ENCODE measurements at regions not wholly inside any gene's neighbourhood (a gene's known extent, or its start where the extent isn't known, plus 50 kb on each side); places are given as distances from the start of the nearest gene placed in this dataset.

- no peaks in the 10 kb centered on the region for H3K36me3 ChIP-seq (replicated peaks in 1 of 2; ENCODE audit: control insufficient read depth in 1 of 2, insufficient read depth in 2 of 2, low read length in 1 of 2)
- no peaks in the 10 kb centered on the region for H3K79me2 ChIP-seq (ENCODE audit: insufficient read depth)
- no peaks in the 10 kb centered on the region for H3F3A ChIP-seq (replicated peaks; ENCODE audit: insufficient read depth)
- peaks cover 0 to 6% of the 10 kb centered on the region in 2 experiments; a peak in 1 of 4 replicates for H3K4me1 ChIP-seq (ENCODE audit: control insufficient read depth in 1 of 2, insufficient read depth in 2 of 2, low read depth in 1 of 2, low read length in 1 of 2)
- no peak overlapping the region for H2AFZ ChIP-seq (ENCODE audit: low read depth)
- H3K9ac ChIP-seq = no peak overlapping the region
- no peak overlapping the region for H3K27ac ChIP-seq (ENCODE audit: low read depth in 2 of 2, low read length in 1 of 2)
- H3K4me3 ChIP-seq (ENCODE audit: low read depth in 2 of 2, low read length in 1 of 2) = no peak overlapping the region
- 74% methylated on average over 4 of the region's 4 CpGs for WGBS (ENCODE audit: low lambda C conversion rate)
- no peaks in the 10 kb centered on the region for H3K9me3 ChIP-seq
- no peak overlapping the region for H3K4me2 ChIP-seq
- H4K20me1 ChIP-seq (ENCODE audit: insufficient read depth) = no peaks in the 10 kb centered on the region
- no peak for TF ChIP-seq MAX (IDR thresholded peaks at IDR 0.05; ENCODE audit: low read depth)
- TF ChIP-seq FOXM1 (IDR thresholded peaks at IDR 0.05; ENCODE audit: low read depth) = no peak
- TF ChIP-seq GABPA (IDR thresholded peaks at IDR 0.05; ENCODE audit: low read depth) = no peak
- no peak for TF ChIP-seq MEF2A (IDR thresholded peaks at IDR 0.05; ENCODE audit: borderline replicate concordance, low read depth)
- no peak for TF ChIP-seq CHD2 (IDR thresholded peaks at IDR 0.05; ENCODE audit: low read length, partially characterized antibody)
- ChIA-PET POLR2A (no interaction called here), CTCF (interaction anchor here (1.1 to 1.2 kb wide), 2 partner anchors 9 to 20 kb away, joined by 3 read pairs; no protein-coding TSS in a partner anchor)
- H3K27me3 ChIP-seq (ENCODE audit: insufficient read depth) = no peaks in the 10 kb centered on the region
- DNase-seq = no peak
- H3K9me2 ChIP-seq = no peaks in the 10 kb centered on the region
These were observed 64.5 kb upstream of the LAPTM4A start for GRCh38 chr2:20115902-20116301.

- H3K4me3 ChIP-seq (ENCODE audit: low read depth in 2 of 2, low read length in 1 of 2) = no peak overlapping the region
- H3K4me1 ChIP-seq (ENCODE audit: control insufficient read depth in 1 of 2, insufficient read depth in 2 of 2, low read depth in 1 of 2, low read length in 1 of 2) = peaks cover 0 to 6% of the 10 kb centered on the region in 2 experiments; a peak in 1 of 4 replicates
- no peaks in the 10 kb centered on the region for H3K9me2 ChIP-seq
- H3K36me3 ChIP-seq (replicated peaks in 1 of 2; ENCODE audit: control insufficient read depth in 1 of 2, insufficient read depth in 2 of 2, low read length in 1 of 2) = no peaks in the 10 kb centered on the region
- no peak overlapping the region for H3K9ac ChIP-seq
- H3K27ac ChIP-seq (ENCODE audit: low read depth in 2 of 2, low read length in 1 of 2) = no peak overlapping the region
- TF ChIP-seq YY1 (IDR thresholded peaks at IDR 0.05; ENCODE audit: low read depth) (no peak), TAF1 (IDR thresholded peaks at IDR 0.05; ENCODE audit: borderline replicate concordance, low read depth, low read length) (no peak), IRF3 (IDR thresholded peaks at IDR 0.05; ENCODE audit: low read depth, low read length) (no peak), NFIC (IDR thresholded peaks at IDR 0.05; ENCODE audit: borderline replicate concordance) (no peak), SIN3A (IDR thresholded peaks at IDR 0.05; ENCODE audit: borderline replicate concordance, low read depth, low read length) (no peak), USF2 (IDR thresholded peaks at IDR 0.05; ENCODE audit: borderline replicate concordance, low read depth, low read length) (no peak), SMC3 (IDR thresholded peaks at IDR 0.05; ENCODE audit: low read depth, low read length) (no peak), GATA2 (CRISPR knock-in tag; IDR thresholded peaks at IDR 0.05) (no peak), RCOR1 (IDR thresholded peaks at IDR 0.05; ENCODE audit: low read length) (no peak), TCF12 (IDR thresholded peaks at IDR 0.05) (no peak), EP300 (IDR thresholded peaks at IDR 0.05; ENCODE audit: borderline replicate concordance in 1 of 2, low read depth in 1 of 2, low read length in 1 of 2) (no peak), FOXJ3 (CRISPR knock-in tag; IDR thresholded peaks at IDR 0.05) (no peak), RFX5 (IDR thresholded peaks at IDR 0.05; ENCODE audit: low read length) (no peak), FOSL2 (IDR thresholded peaks at IDR 0.05; ENCODE audit: borderline replicate concordance, low read depth) (no peak), GABPA (IDR thresholded peaks at IDR 0.05; ENCODE audit: low read depth) (no peak), POLR2AphosphoS5 (IDR thresholded peaks at IDR 0.05; ENCODE audit: low read depth, low read length) (no peak)
- 94% methylated on average over 2 of the region's 2 CpGs for WGBS (ENCODE audit: low lambda C conversion rate)
- no peaks in the 10 kb centered on the region for H3K27me3 ChIP-seq (ENCODE audit: insufficient read depth)
- no peak for DNase-seq
- ChIA-PET CTCF (interaction anchor here (0.8 to 1.6 kb wide), 6 partner anchors 9 to 100 kb away, joined by 3 to 7 read pairs (median 3); no protein-coding TSS in a partner anchor), POLR2A (no interaction called here)
- no peak overlapping the region for H2AFZ ChIP-seq (ENCODE audit: low read depth)
- no peaks in the 10 kb centered on the region for H3F3A ChIP-seq (replicated peaks; ENCODE audit: insufficient read depth)
- H3K4me2 ChIP-seq = no peak overlapping the region
- no peaks in the 10 kb centered on the region for H4K20me1 ChIP-seq (ENCODE audit: insufficient read depth)
- no peaks in the 10 kb centered on the region for H3K79me2 ChIP-seq (ENCODE audit: insufficient read depth)
- no peaks in the 10 kb centered on the region for H3K9me3 ChIP-seq
These were observed 63.9 kb upstream of the LAPTM4A start for GRCh38 chr2:20115374-20115773.

All from SK-N-SH (cell line).